Brain pericyte (primary cell): ENCODE measurements at regions not wholly inside any gene's neighbourhood (a gene's known extent, or its start where the extent isn't known, plus 50 kb on each side); places are given as distances from the start of the nearest gene placed in this dataset.

Source experiments
- DNase-seq: peaks from one replicate; pipeline ENCODE4 v3.0.0-alpha.2; 2012; ENCODE audit warnings: low read depth, low spot score

DNA sequence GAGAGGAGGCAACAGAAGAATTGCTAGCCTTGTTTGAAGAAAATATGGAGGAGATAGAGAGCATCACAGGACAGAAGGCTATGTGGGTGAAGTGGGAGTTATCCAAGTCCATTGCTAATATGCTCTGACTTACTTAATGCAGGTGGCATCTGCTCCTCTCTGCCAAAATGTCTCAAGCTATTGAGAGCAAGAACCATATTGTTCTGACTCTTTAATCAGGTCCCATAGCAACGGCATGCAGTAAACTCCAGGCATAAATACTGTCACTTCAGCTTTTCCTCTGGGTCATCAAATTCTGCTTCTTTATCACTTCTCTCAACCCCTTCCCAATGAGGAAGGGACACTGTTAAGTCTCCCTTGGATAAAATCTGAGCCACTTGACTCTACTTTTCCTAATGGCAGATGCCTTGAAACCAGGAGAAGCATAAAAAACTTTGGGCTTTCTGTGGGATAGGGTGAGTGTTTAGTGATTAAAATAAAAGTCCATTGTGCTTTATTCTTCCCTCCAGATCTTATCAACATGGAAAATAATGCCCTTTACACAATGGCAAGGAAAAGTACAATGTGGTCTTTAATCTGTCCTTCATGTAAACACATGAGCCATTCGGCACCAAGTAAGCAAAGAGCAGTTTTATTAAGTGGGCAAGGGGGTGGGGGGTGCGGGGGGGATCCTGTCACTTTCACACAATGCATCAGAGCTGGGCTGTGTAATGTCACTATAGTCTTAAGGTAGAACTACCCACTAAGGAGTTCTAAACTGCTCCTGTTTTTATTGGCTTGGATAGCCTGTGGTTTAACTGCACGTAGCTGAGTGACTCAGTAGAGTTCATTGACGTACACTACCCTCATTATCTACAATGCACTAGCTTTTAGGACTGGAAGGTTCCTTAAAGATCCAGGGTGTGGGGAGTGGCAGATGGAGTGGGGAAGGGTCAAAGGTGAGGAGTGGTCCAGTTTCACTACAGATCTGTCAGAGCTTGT is 71.0 kb upstream of the TARS1 start:
- DNase-seq = peak; percentile 78

GRCh38 chr5:33370466-33370859 is 70.3 kb upstream of the TARS1 start:
- DNase-seq = no peak

DNA sequence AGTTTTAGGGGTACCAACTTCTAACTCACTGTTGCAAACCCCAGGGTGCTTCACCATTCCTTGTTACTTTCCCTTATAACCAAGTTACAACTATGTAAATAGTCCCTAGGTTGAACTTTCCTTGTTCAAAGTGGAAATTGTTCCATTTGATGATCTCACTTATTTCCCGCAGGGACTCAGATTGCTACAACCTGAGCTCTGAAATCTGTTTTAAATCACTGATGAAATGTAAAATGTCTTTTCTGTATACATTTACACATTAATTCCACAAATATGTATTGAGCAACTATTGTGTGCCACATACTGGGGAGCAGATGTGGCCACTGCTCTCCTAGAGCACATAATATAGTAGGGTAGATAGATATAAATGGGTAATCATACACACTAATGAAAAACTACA is 69.1 kb upstream of the TARS1 start:
- peak; percentile 75 for DNase-seq

- no peak for DNase-seq
These were observed 67.9 kb upstream of the TARS1 start for GRCh38 chr5:33372721-33373472.

- no peak for DNase-seq
These were observed 64.9 kb upstream of the TARS1 start for GRCh38 chr5:33375900-33376299.

GRCh38 chr5:33379757-33380156 is 61.0 kb upstream of the TARS1 start:
- DNase-seq = no peak

- DNase-seq = no peak
These were observed 59.5 kb upstream of the TARS1 start for GRCh38 chr5:33381243-33381642.
